K562 (cell line): ENCODE measurements at regions not wholly inside any gene's neighbourhood (a gene's known extent, or its start where the extent isn't known, plus 50 kb on each side); places are given as distances from the start of the nearest gene placed in this dataset.

Source experiments
- ATAC-seq: fragments of 200-7000 bp; cut with Tn5 transposase; 3 replicates; pipeline ENCODE4 v1.9.1; 2020; ENCODE audit warnings: moderate library complexity
- BruUV-seq: library from RNA; stranded (reverse); fragments of 400-500 nt; replicated peaks from 2 replicates; lab custom pipeline; 2021; lab: Mats Ljungman, UMichigan
- CTCF ChIA-PET: fragments of 300-600 bp; formaldehyde crosslinking; extraction: SDS; loops from one replicate; lab custom pipeline; 2021; ENCODE audit warnings: low intra/inter-chr PET ratio; lab: Yijun Ruan, JAX
- POLR2A ChIA-PET: fragments of 300-600, 350-650 bp; sonication (Branson Sonifier 250); formaldehyde crosslinking; extraction: SDS; loops from one replicate; lab custom pipeline; 2021; ENCODE audit warnings: antibody characterized with exemption, inconsistent platforms; lab: Yijun Ruan, JAX
- DNase-seq, 4 experiments: peaks; one replicate each; pipeline versions ENCODE4 v3.0.0 to v3.0.0-alpha.2; 2011 to 2018; ENCODE audit warnings: low spot score in 3 of 4, mixed read lengths in 3 of 4; ENCODE audit errors: extremely low read depth in 1 of 4
- FAIRE-seq: peaks from 2 replicates; lab custom pipeline; 2011; peaks lifted over from hg19 to GRCh38; lab: Jason Lieb, UNC
- H2AFZ ChIP-seq: 2 replicates; pipeline ENCODE4 v1.6.0; 2011; ENCODE audit warnings: low read depth, low read length, control low read depth, inconsistent platforms
- H3K27ac ChIP-seq: fragments of 200-600 bp; 3 replicates; pipeline ENCODE4 v1.8.0; 2011; ENCODE audit warnings: low read depth, mild to moderate bottlenecking, control low read depth, inconsistent platforms, low read length, moderate library complexity, mixed read lengths; ENCODE audit errors: extremely low read depth
- H3K27me3 ChIP-seq, 2 experiments: fragments of 300-600 bp in 1 of 2; 2 replicates in 1 of 2; 3 replicates in 1 of 2; pipeline versions ENCODE4 v1.6.0 to v1.8.0; 2011; ENCODE audit warnings: inconsistent platforms in 2 of 2, low read length in 2 of 2, mild to moderate bottlenecking in 1 of 2, mixed read lengths in 1 of 2, moderate library complexity in 1 of 2; ENCODE audit not compliant: control insufficient read depth in 2 of 2, insufficient read depth in 2 of 2
- H3K36me3 ChIP-seq: fragments of 300-600 bp; 3 replicates; pipeline ENCODE4 v1.8.0; 2011; ENCODE audit warnings: mild to moderate bottlenecking, low read length, inconsistent platforms; ENCODE audit not compliant: control insufficient read depth, insufficient read depth
- H3K4me1 ChIP-seq, 2 experiments: fragments of 200-600 bp in 1 of 2; replicated peaks in 1 of 2; 2 replicates in 1 of 2; 3 replicates in 1 of 2; pipeline versions ENCODE4 v1.5.1 to v1.8.0; 2011; ENCODE audit warnings: inconsistent platforms in 2 of 2, low read length in 2 of 2, mild to moderate bottlenecking in 1 of 2, mixed read lengths in 1 of 2, moderate library complexity in 1 of 2; ENCODE audit not compliant: control insufficient read depth in 2 of 2, insufficient read depth in 2 of 2
- H3K4me2 ChIP-seq: 2 replicates; pipeline ENCODE4 v1.6.1; 2011; ENCODE audit warnings: low read length, control low read depth, inconsistent platforms, mixed read lengths; ENCODE audit not compliant: insufficient read depth
- H3K4me3 ChIP-seq: fragments of 200-600 bp; sonication (generic), shearing (Covaris generic); 2 replicates; pipeline ENCODE4 v1.5.1; 2016; ENCODE audit warnings: control low read depth, inconsistent platforms
- H3K79me2 ChIP-seq: fragments of 200-600 bp; 3 replicates; pipeline ENCODE4 v1.8.0; 2011; ENCODE audit warnings: low read length, inconsistent platforms; ENCODE audit not compliant: control insufficient read depth, insufficient read depth
- H3K9ac ChIP-seq, 2 experiments: 2 replicates each; pipeline versions ENCODE4 v1.6.0 to v1.6.1; 2011; ENCODE audit warnings: low read depth in 2 of 2, low read length in 2 of 2, control low read depth in 1 of 2, inconsistent platforms in 1 of 2, mild to moderate bottlenecking in 1 of 2, mixed read lengths in 1 of 2; ENCODE audit not compliant: insufficient read depth in 1 of 2
- H3K9me1 ChIP-seq: one replicate; pipeline ENCODE4 v1.6.0; 2011; ENCODE audit warnings: inconsistent platforms, mild to moderate bottlenecking, low read length, moderate library complexity; ENCODE audit not compliant: control insufficient read depth, insufficient read depth
- H3K9me3 ChIP-seq: replicated peaks from 2 replicates; pipeline ENCODE4 v1.5.1; 2011; ENCODE audit warnings: low read depth, low read length, inconsistent platforms; ENCODE audit not compliant: control insufficient read depth, insufficient read depth
- H4K20me1 ChIP-seq: replicated peaks from 2 replicates; pipeline ENCODE4 v1.6.1; 2011; ENCODE audit warnings: low read length, inconsistent platforms, mixed read lengths; ENCODE audit not compliant: control insufficient read depth, insufficient read depth
- ADNP ChIP-seq: fragments of 200-800 bp; sonication (Bioruptor generic); IDR thresholded peaks from 2 replicates; pipeline ENCODE4 v1.6.1; 2016; ENCODE audit warnings: missing genetic modification characterization, missing compliant biosample characterization
- DPF2 ChIP-seq: fragments of 450-650 bp; IDR thresholded peaks from 2 replicates; pipeline ENCODE4 v1.6.1; 2016
- FOXP1 ChIP-seq: sonication (generic); formaldehyde crosslinking; IDR thresholded peaks from 2 replicates; pipeline ENCODE4 v1.8.0; 2022; ENCODE audit warnings: mild to moderate bottlenecking, missing genetic modification reagents
- MTA1 ChIP-seq: fragments of 450-650 bp; IDR thresholded peaks from 2 replicates; pipeline ENCODE4 v1.6.1; 2017; ENCODE audit warnings: borderline replicate concordance
- MTA3 ChIP-seq: fragments of 450-650 bp; formaldehyde crosslinking; IDR thresholded peaks from 2 replicates; pipeline ENCODE4 v1.6.1; 2017; ENCODE audit warnings: mild to moderate bottlenecking, borderline replicate concordance
- NFIX ChIP-seq: fragments of 250-450 bp; sonication (Bioruptor Pico); IDR thresholded peaks from 2 replicates; pipeline ENCODE4 v1.4.0; 2020; ENCODE audit warnings: low read depth, mild to moderate bottlenecking, moderate library complexity
- POLR2G ChIP-seq: fragments of 200-400 bp; formaldehyde crosslinking; IDR thresholded peaks from 2 replicates; pipeline ENCODE4 v1.6.1; 2017; ENCODE audit warnings: low read depth, mild to moderate bottlenecking, antibody characterized with exemption, low read length, moderate library complexity
- SMC3 ChIP-seq: conservative IDR thresholded peaks from 2 replicates; pipeline ENCODE4 v1.6.1; 2011; ENCODE audit warnings: low read depth, low read length, improper control_type of control experiment; ENCODE audit not compliant: insufficient read depth
- SPI1 ChIP-seq: IDR thresholded peaks from 2 replicates; pipeline ENCODE4 v1.6.1; 2011; ENCODE audit warnings: low read depth, low read length, control low read depth, borderline replicate concordance
- SREBF1 ChIP-seq: fragments of 150-350 bp; IDR thresholded peaks from 2 replicates; pipeline ENCODE4 v1.6.1; 2014; ENCODE audit warnings: antibody characterized with exemption, low read depth, low read length, borderline replicate concordance
- ZNF12 ChIP-seq: sonication (generic); formaldehyde crosslinking; IDR thresholded peaks from 2 replicates; pipeline ENCODE4 v1.4.0; 2020; ENCODE audit warnings: mild to moderate bottlenecking, missing genetic modification reagents
- ZNF124 ChIP-seq: sonication (generic); formaldehyde crosslinking; IDR thresholded peaks from 2 replicates; pipeline ENCODE4 v1.8.1; 2022; ENCODE audit warnings: missing genetic modification reagents
- ZNF324 ChIP-seq: fragments of 250-450 bp; sonication (Bioruptor Pico); IDR thresholded peaks from 2 replicates; pipeline ENCODE4 v1.4.0; 2020; ENCODE audit warnings: mild to moderate bottlenecking
- ZNF79 ChIP-seq: fragments of 250-450 bp; sonication (Bioruptor Pico); IDR thresholded peaks from 2 replicates; pipeline ENCODE4 v1.4.0; 2020; ENCODE audit warnings: low read depth, mild to moderate bottlenecking, moderate library complexity
- ZNF830 ChIP-seq: fragments of 250-450 bp; sonication (Bioruptor Pico); IDR thresholded peaks from 2 replicates; pipeline ENCODE4 v1.5.0; 2021; ENCODE audit warnings: mild to moderate bottlenecking
- WGBS: fragments of 100-300 bp; shearing (Covaris generic); methylation state at CpG from one replicate; pipeline ENCODE4 v1.1.6; 2016; ENCODE audit warnings: low coverage, mixed read lengths; ENCODE audit not compliant: insufficient coverage; ENCODE audit errors: missing lambda C conversion rate; 5-methylcytosine and 5-hydroxymethylcytosine counted together
- in situ Hi-C: fragments of 300-500 bp; cut with MboI; formaldehyde crosslinking; loops from 4 replicates; pipeline ENCODE4 v1.15.0; 2018; ENCODE audit warnings: inconsistent platforms, mixed read lengths
- intact Hi-C: fragments of 100-400 bp; cut with micrococcal nuclease; formaldehyde crosslinking; loops from 2 replicates; pipeline ENCODE4 v1.14.2; 2022
- TF ChIP-seq, protein P1 (sequence below): fragments of 250-450 bp; sonication (Bioruptor Pico); IDR thresholded peaks from 2 replicates; pipeline ENCODE4 v1.8.0; 2021; ENCODE audit warnings: moderate library complexity, mild to moderate bottlenecking, inconsistent platforms

DNA sequence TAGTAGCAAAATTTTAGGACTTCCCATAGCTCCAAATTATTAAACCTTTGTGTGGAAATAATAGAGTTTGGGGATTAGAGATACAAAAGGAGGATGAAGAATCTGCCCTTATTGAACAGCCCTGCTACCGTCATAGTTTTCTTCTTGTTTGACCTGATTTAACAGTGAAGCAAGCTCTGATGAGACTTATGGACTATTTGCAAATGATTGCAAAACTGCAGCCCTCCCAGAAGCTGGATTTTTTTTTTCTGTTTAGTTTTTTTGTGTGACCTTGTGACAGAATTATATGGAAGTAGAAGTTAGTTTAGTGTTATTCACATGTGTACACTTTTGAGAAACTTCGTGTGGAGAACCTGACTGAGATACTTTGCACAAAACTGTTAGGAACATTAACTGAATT lies 267.8 kb downstream of the KCNRG start:
- H3K79me2 ChIP-seq = no peaks in the 10 kb centered on the region; the same call in 2 of the 3 replicates
- H2AFZ ChIP-seq = no peak overlapping the region
- in situ Hi-C loops = no loop called here
- no peak for FAIRE-seq
- no peak overlapping the region for H3K4me2 ChIP-seq
- no peaks in the 10 kb centered on the region for H3K9me3 ChIP-seq
- no peak overlapping the region for H3K27ac ChIP-seq
- no TSS peak for BruUV-seq
- H3K9ac ChIP-seq = no peak overlapping the region
- 42% methylated on average over 2 of the region's 2 CpGs for WGBS
- no peak overlapping the region for H3K4me3 ChIP-seq
- intact Hi-C loops = no loop called here
- H3K36me3 ChIP-seq = no peaks in the 10 kb centered on the region
- no peak for DNase-seq
- ChIA-PET CTCF (no interaction called here), POLR2A (no interaction called here)
- H3K4me1 ChIP-seq = no peaks in the 10 kb centered on the region
- no peaks in the 10 kb centered on the region for H4K20me1 ChIP-seq
- ATAC-seq = no peak
- TF ChIP-seq DPF2 (no peak), SREBF1 (no peak), FOXP1 (CRISPR knock-in tag) (no peak)
- no peaks in the 10 kb centered on the region for H3K9me1 ChIP-seq
- H3K27me3 ChIP-seq = no peaks in the 10 kb centered on the region

DNA sequence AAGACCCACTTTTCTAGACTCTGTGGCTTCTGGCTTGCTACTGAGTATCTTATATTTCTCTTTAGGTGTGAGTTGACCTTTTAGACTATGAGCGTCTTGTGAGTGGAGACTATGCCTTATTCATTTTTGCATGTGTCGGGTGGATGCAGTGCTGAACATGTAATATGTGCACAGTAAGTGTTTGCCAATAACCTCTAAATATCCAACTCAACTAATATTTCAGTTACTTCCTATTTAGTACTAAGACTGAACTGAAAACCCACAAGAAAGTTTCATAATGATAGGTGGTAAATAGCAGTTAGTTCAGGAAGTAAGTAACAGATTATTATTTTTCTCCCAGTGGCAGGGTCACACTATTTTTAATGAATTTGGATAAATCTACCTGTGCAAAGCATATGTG lies 269.3 kb downstream of the KCNRG start:
- BruUV-seq = no TSS peak
- ATAC-seq = no peak
- no peak overlapping the region for H2AFZ ChIP-seq
- H3K27me3 ChIP-seq = no peaks in the 10 kb centered on the region
- H3K4me3 ChIP-seq = no peak overlapping the region
- intact Hi-C loops = no loop called here
- no peaks in the 10 kb centered on the region for H3K9me3 ChIP-seq
- H3K79me2 ChIP-seq = no peaks in the 10 kb centered on the region; the same call in 2 of the 3 replicates
- no peak for FAIRE-seq
- no peaks in the 10 kb centered on the region for H3K36me3 ChIP-seq
- no peak overlapping the region for H3K27ac ChIP-seq
- H3K9ac ChIP-seq = no peak overlapping the region
- TF ChIP-seq, protein P1, sequence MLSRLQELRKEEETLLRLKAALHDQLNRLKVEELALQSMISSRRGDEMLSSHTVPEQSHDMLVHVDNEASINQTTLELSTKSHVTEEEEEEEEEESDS (CRISPR knock-in tag) = no peak
- TF ChIP-seq NFIX (CRISPR knock-in tag) (no peak), ZNF124 (no peak), ZNF79 (CRISPR knock-in tag) (no peak), MTA3 (no peak), ZNF12 (CRISPR knock-in tag) (no peak), ADNP (tag) (no peak), MTA1 (no peak), POLR2G (no peak), ZNF830 (no peak), SMC3 (no peak), SPI1 (no peak), ZNF324 (CRISPR knock-in tag) (no peak)
- WGBS = 81% methylated on average over 2 of the region's 2 CpGs
- no peaks in the 10 kb centered on the region for H3K4me1 ChIP-seq
- no peak for DNase-seq
- in situ Hi-C loops = no loop called here
- H3K9me1 ChIP-seq = no peaks in the 10 kb centered on the region
- no peak overlapping the region for H3K4me2 ChIP-seq
- ChIA-PET POLR2A (no interaction called here), CTCF (no interaction called here)
- H4K20me1 ChIP-seq = no peaks in the 10 kb centered on the region
